ENCODE measurements at regions not wholly inside any gene's neighbourhood (a gene's known extent, or its start where the extent isn't known, plus 50 kb on each side); places are given as distances from the start of the nearest gene placed in this dataset.

DNA sequence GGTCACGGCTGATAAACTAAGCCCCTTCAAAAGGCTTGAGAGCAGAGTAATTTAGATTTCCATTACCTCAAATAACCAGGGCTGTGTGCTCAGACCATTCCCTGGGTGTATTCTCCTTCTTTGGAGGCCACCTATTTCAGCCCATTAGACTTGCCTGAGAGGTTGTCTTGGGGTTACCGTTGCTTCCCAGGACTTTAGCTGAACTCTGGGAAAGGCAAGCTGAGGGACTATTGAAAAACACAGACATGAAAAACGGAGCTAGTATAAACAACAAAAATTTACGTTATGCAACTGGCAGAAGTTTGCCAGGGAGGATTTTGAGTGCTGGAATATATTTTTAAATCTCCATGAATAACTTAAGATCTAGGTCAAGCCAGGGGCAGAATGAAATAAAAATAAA is 561.0 kb upstream of the TNP1 start:
- TF ChIP-seq CTCF (IDR thresholded peaks at IDR 0.05; ENCODE audit: poor library complexity) (no peak), EZH2 (IDR thresholded peaks at IDR 0.05; ENCODE audit: borderline replicate concordance) (no peak)
